HepG2 (cell line): ENCODE measurements at regions not wholly inside any gene's neighbourhood (a gene's known extent, or its start where the extent isn't known, plus 50 kb on each side); places are given as distances from the start of the nearest gene placed in this dataset.

Source experiments
- ATAC-seq: fragments of 200-7000 bp; cut with Tn5 transposase; 3 replicates; pipeline ENCODE4 v1.9.1; 2020; ENCODE audit warnings: mild to moderate bottlenecking, moderate library complexity
- BruUV-seq: library from RNA; stranded (reverse); fragments of 400-500 nt; replicated peaks from 2 replicates; lab custom pipeline; 2021; lab: Mats Ljungman, UMichigan
- CTCF ChIA-PET: fragments of 300-600 bp; formaldehyde crosslinking; extraction: SDS; loops from one replicate; lab custom pipeline; 2021; ENCODE audit warnings: low total read pairs, inconsistent platforms, low intra/inter-chr PET ratio; lab: Yijun Ruan, JAX
- POLR2A ChIA-PET: fragments of 350-600 bp; sonication (Branson Sonifier 250); formaldehyde crosslinking; loops from one replicate; lab custom pipeline; 2020; ENCODE audit warnings: antibody characterized with exemption, inconsistent platforms; lab: Yijun Ruan, JAX
- DNase-seq: peaks from one replicate; pipeline ENCODE4 v3.0.0-alpha.2; 2015; ENCODE audit warnings: low spot score
- FAIRE-seq: peaks from 3 replicates; lab custom pipeline; 2011; peaks lifted over from hg19 to GRCh38; lab: Jason Lieb, UNC
- H2AFZ ChIP-seq: one replicate; pipeline ENCODE4 v1.6.1; 2011; ENCODE audit warnings: low read length, inconsistent platforms
- H3K27ac ChIP-seq: fragments of 300-600 bp; 3 replicates; pipeline ENCODE4 v1.8.0; 2011; ENCODE audit warnings: mixed run types, mild to moderate bottlenecking, mixed read lengths, low read length, inconsistent platforms; ENCODE audit not compliant: insufficient read depth; ENCODE audit errors: extremely low read length
- H3K27me3 ChIP-seq, 2 experiments: fragments of 200-600 bp in 1 of 2; 2 replicates in 1 of 2; 3 replicates in 1 of 2; pipeline versions ENCODE4 v1.6.0 to v1.8.0; 2011; ENCODE audit warnings: low read length in 2 of 2, mild to moderate bottlenecking in 2 of 2, moderate library complexity in 2 of 2, inconsistent platforms in 1 of 2; ENCODE audit not compliant: insufficient read depth in 2 of 2, control insufficient read depth in 1 of 2
- H3K36me3 ChIP-seq, 2 experiments: fragments of 200-600 bp in 1 of 2; replicated peaks in 1 of 2; 2 replicates in 1 of 2; 3 replicates in 1 of 2; pipeline versions ENCODE4 v1.5.1 to v1.8.0; 2011; ENCODE audit warnings: low read length in 2 of 2, inconsistent platforms in 1 of 2; ENCODE audit not compliant: insufficient read depth in 2 of 2, control insufficient read depth in 1 of 2
- H3K4me1 ChIP-seq: 2 replicates; pipeline ENCODE4 v1.5.1; 2012; ENCODE audit warnings: low read length, inconsistent platforms; ENCODE audit not compliant: insufficient read depth
- H3K4me2 ChIP-seq: 2 replicates; pipeline ENCODE4 v1.6.0; 2011; ENCODE audit warnings: low read depth, low read length, inconsistent platforms
- H3K4me3 ChIP-seq, 3 experiments: fragments of 200-600 bp in 1 of 3; sonication (generic), shearing (Covaris generic) in 1 of 3; replicated peaks in 1 of 3; 2 replicates each; pipeline ENCODE4 v1.5.1; 2011 to 2016; ENCODE audit warnings: low read length in 3 of 3, inconsistent platforms in 2 of 3, low read depth in 2 of 3, mild to moderate bottlenecking in 2 of 3, control low read depth in 1 of 3, mixed read lengths in 1 of 3; ENCODE audit not compliant: insufficient read depth in 1 of 3
- H3K79me2 ChIP-seq: one replicate; pipeline ENCODE4 v1.6.1; 2011; ENCODE audit warnings: low read length, inconsistent platforms; ENCODE audit not compliant: insufficient read depth
- H3K9ac ChIP-seq: 2 replicates; pipeline ENCODE4 v1.6.0; 2011; ENCODE audit warnings: mild to moderate bottlenecking, low read depth, low read length, inconsistent platforms; ENCODE audit not compliant: insufficient read depth
- H3K9me3 ChIP-seq: 2 replicates; pipeline ENCODE4 v1.5.1; 2012; ENCODE audit warnings: mild to moderate bottlenecking, low read length
- H4K20me1 ChIP-seq: 2 replicates; pipeline ENCODE4 v1.6.0; 2011; ENCODE audit warnings: inconsistent platforms, mild to moderate bottlenecking, low read length, moderate library complexity; ENCODE audit not compliant: insufficient read depth
- CC2D1A ChIP-seq: sonication (generic); formaldehyde crosslinking; IDR thresholded peaks from 2 replicates; pipeline ENCODE4 v1.8.1; 2023; ENCODE audit warnings: mild to moderate bottlenecking, missing genetic modification reagents
- CCDC6 ChIP-seq: sonication (generic); formaldehyde crosslinking; IDR thresholded peaks from 2 replicates; pipeline ENCODE4 v1.8.1; 2022; ENCODE audit warnings: mild to moderate bottlenecking, missing genetic modification reagents, moderate library complexity
- EP300 ChIP-seq, 3 experiments: sonication (generic) in 1 of 3; formaldehyde crosslinking in 1 of 3; IDR thresholded peaks; 2 replicates each; pipeline versions ENCODE4 v1.5.1 to v1.6.1; 2011 to 2020; ENCODE audit warnings: low read depth in 2 of 3, low read length in 2 of 3, borderline replicate concordance in 1 of 3, improper control_type of control experiment in 1 of 3, mild to moderate bottlenecking in 1 of 3, missing genetic modification reagents in 1 of 3, moderate library complexity in 1 of 3
- GPBP1L1 ChIP-seq: sonication (generic); formaldehyde crosslinking; IDR thresholded peaks from 2 replicates; pipeline ENCODE4 v1.5.0; 2020; ENCODE audit warnings: mild to moderate bottlenecking, missing genetic modification reagents
- IRF1 ChIP-seq: sonication (generic); formaldehyde crosslinking; IDR thresholded peaks from 2 replicates; pipeline ENCODE4 v1.4.0; 2020; ENCODE audit warnings: low read depth, mild to moderate bottlenecking, missing genetic modification reagents
- KDM4B ChIP-seq: sonication (generic); formaldehyde crosslinking; IDR thresholded peaks from 2 replicates; pipeline ENCODE4 v1.4.0; 2020; ENCODE audit warnings: missing genetic modification reagents
- KDM5A ChIP-seq: fragments of 200-600 bp; sonication (generic); IDR thresholded peaks from 2 replicates; pipeline ENCODE4 v1.7.0; 2018; ENCODE audit warnings: antibody characterized with exemption, mild to moderate bottlenecking, low read length, borderline replicate concordance
- PAF1 ChIP-seq: IDR thresholded peaks from 2 replicates; pipeline ENCODE4 v1.6.1; 2016; ENCODE audit warnings: missing genetic modification reagents, missing compliant biosample characterization
- RORA ChIP-seq: sonication (generic); formaldehyde crosslinking; IDR thresholded peaks from 2 replicates; pipeline ENCODE4 v1.5.0; 2020; ENCODE audit warnings: mild to moderate bottlenecking, missing genetic modification reagents, moderate library complexity
- SP140L ChIP-seq: sonication (generic); formaldehyde crosslinking; IDR thresholded peaks from 2 replicates; pipeline ENCODE4 v1.4.0; 2020; ENCODE audit warnings: missing genetic modification reagents, borderline replicate concordance
- SUZ12 ChIP-seq: fragments of 150-350 bp; IDR thresholded peaks from 2 replicates; pipeline ENCODE4 v1.6.1; 2014; ENCODE audit warnings: low read depth, low read length
- ZFAT ChIP-seq: sonication (generic); formaldehyde crosslinking; conservative IDR thresholded peaks from 2 replicates; pipeline ENCODE4 v1.8.1; 2023; ENCODE audit warnings: missing genetic modification reagents, inconsistent platforms
- ZKSCAN1 ChIP-seq: fragments of 150-350 bp; IDR thresholded peaks from 2 replicates; pipeline ENCODE4 v1.6.1; 2014; ENCODE audit warnings: low read length
- ZNF232 ChIP-seq: sonication (generic); formaldehyde crosslinking; IDR thresholded peaks from 2 replicates; pipeline ENCODE4 v1.4.0; 2020; ENCODE audit warnings: missing genetic modification reagents, borderline replicate concordance
- ZNF24 ChIP-seq: fragments of 450-650 bp; IDR thresholded peaks from 2 replicates; pipeline ENCODE4 v1.6.1; 2017; ENCODE audit warnings: antibody characterized with exemption, mild to moderate bottlenecking
- ZNF331 ChIP-seq: sonication (generic); formaldehyde crosslinking; IDR thresholded peaks from 2 replicates; pipeline ENCODE4 v1.4.0; 2020; ENCODE audit warnings: missing genetic modification reagents
- ZNF337 ChIP-seq: sonication (generic); formaldehyde crosslinking; IDR thresholded peaks from 2 replicates; pipeline ENCODE4 v1.5.1; 2020; ENCODE audit warnings: missing genetic modification reagents, low read depth, mild to moderate bottlenecking, borderline replicate concordance
- ZNF414 ChIP-seq: sonication (generic); formaldehyde crosslinking; IDR thresholded peaks from 2 replicates; pipeline ENCODE4 v1.5.0; 2020; ENCODE audit warnings: missing genetic modification reagents
- ZNF639 ChIP-seq: conservative IDR thresholded peaks from 2 replicates; pipeline ENCODE4 v1.6.1; 2018; ENCODE audit warnings: missing genetic modification reagents
- ZNF776 ChIP-seq: sonication (generic); formaldehyde crosslinking; IDR thresholded peaks from 2 replicates; pipeline ENCODE4 v1.4.0; 2020; ENCODE audit warnings: mild to moderate bottlenecking, missing genetic modification reagents
- WGBS: methylation state at CpG from one replicate; pipeline ENCODE4 v1.1.6; 2017; ENCODE audit warnings: low lambda C conversion rate; 5-methylcytosine and 5-hydroxymethylcytosine counted together
- in situ Hi-C: cut with HindIII; loops from 2 replicates; pipeline ENCODE4 v1.10.0; 2017; ENCODE audit warnings: low pct_unique_long_range_greater_than_20kb; ENCODE audit not compliant: extremely low pct_ligation_motif_present
- intact Hi-C: fragments of 100-400 bp; cut with micrococcal nuclease; formaldehyde crosslinking; loops from one replicate; pipeline ENCODE4 v1.10.0; 2022; ENCODE audit not compliant: unreplicated experiment

GRCh38 chr7:115728518-115728917 is 302.0 kb downstream of the TFEC start (continued):
- TF ChIP-seq RORA (CRISPR knock-in tag) (no peak), ZKSCAN1 (no peak), ZNF776 (CRISPR knock-in tag) (no peak), SP140L (no peak), EP300 (IDR thresholded peaks at IDR 0.05; ENCODE audit: low read depth in 2 of 2, low read length in 2 of 2) (no peak), EP300 (CRISPR knock-in tag; IDR thresholded peaks at IDR 0.05; ENCODE audit: borderline replicate concordance) (no peak), KDM5A (no peak)

- peak; percentile 11 for DNase-seq
- no TSS peak for BruUV-seq
- intact Hi-C loops (no loop called here), in situ Hi-C loops (loop anchor here (25.0 kb wide), 1 partner anchor 362 kb away; no protein-coding TSS in a partner anchor)
- ChIA-PET CTCF (no interaction called here), POLR2A (no interaction called here)
- Histone ChIP-seq H3K4me1 (no peaks in the 10 kb centered on the region), H3K79me2 (no peaks in the 10 kb centered on the region), H2AFZ (no peak overlapping the region), H3K27ac (no peak overlapping the region), H3K9me3 (no peaks in the 10 kb centered on the region), H3K4me3 (no peak overlapping the region), H3K4me2 (no peak overlapping the region), H3K9ac (no peak overlapping the region), H4K20me1 (no peaks in the 10 kb centered on the region), H3K36me3 (no peaks in the 10 kb centered on the region), H3K27me3 (no peaks in the 10 kb centered on the region)
- FAIRE-seq: no peak
- 2% methylated on average over 3 of the region's 3 CpGs for WGBS
- ATAC-seq: no peak
- TF ChIP-seq GPBP1L1 (CRISPR knock-in tag) (no peak), IRF1 (CRISPR knock-in tag) (no peak), PAF1 (no peak), ZNF232 (CRISPR knock-in tag) (no peak), ZNF331 (no peak), ZFAT (CRISPR knock-in tag) (no peak), ZNF337 (no peak), ZNF414 (CRISPR knock-in tag) (no peak), ZNF24 (no peak), CCDC6 (CRISPR knock-in tag) (no peak), ZNF639 (CRISPR knock-in tag) (no peak), KDM4B (CRISPR knock-in tag) (no peak), SUZ12 (no peak), CC2D1A (CRISPR knock-in tag) (no peak)
Measured at GRCh38 chr7:115724400-115725056, 306.0 kb downstream of the TFEC start.
